ENCODE measurements at regions not wholly inside any gene's neighbourhood (a gene's known extent, or its start where the extent isn't known, plus 50 kb on each side); places are given as distances from the start of the nearest gene placed in this dataset.

GRCh38 chr18:34114996-34115395 is 109.7 kb downstream of the NOL4 start:
- FAIRE-seq: no peak
- TF ChIP-seq TAF1 (IDR thresholded peaks at IDR 0.05; ENCODE audit: borderline replicate concordance, low read depth, low read length): no peak
- TF ChIP-seq POLR2AphosphoS5 (IDR thresholded peaks at IDR 0.05; ENCODE audit: low read depth, low read length): no peak
- no peak for TF ChIP-seq POLR2A (IDR thresholded peaks at IDR 0.05; ENCODE audit: low read depth, low read length)
- DNase-seq (ENCODE audit: insufficient read length): no peak

GRCh38 chr18:34108206-34108605 is 116.5 kb downstream of the NOL4 start:
- FAIRE-seq (no peak), DNase-seq (ENCODE audit: insufficient read length) (no peak)
- TF ChIP-seq TAF1 (IDR thresholded peaks at IDR 0.05; ENCODE audit: borderline replicate concordance, low read depth, low read length) (no peak), POLR2AphosphoS5 (IDR thresholded peaks at IDR 0.05; ENCODE audit: low read depth, low read length) (no peak), POLR2A (IDR thresholded peaks at IDR 0.05; ENCODE audit: low read depth, low read length) (no peak)

GRCh38 chr18:34098109-34098508 is 126.6 kb downstream of the NOL4 start:
- FAIRE-seq (no peak), DNase-seq (ENCODE audit: insufficient read length) (no peak)
- TF ChIP-seq TAF1 (IDR thresholded peaks at IDR 0.05; ENCODE audit: borderline replicate concordance, low read depth, low read length): no peak
- no peak for TF ChIP-seq POLR2A (IDR thresholded peaks at IDR 0.05; ENCODE audit: low read depth, low read length)
- TF ChIP-seq POLR2AphosphoS5 (IDR thresholded peaks at IDR 0.05; ENCODE audit: low read depth, low read length): no peak

GRCh38 chr18:34097312-34097711 is 127.4 kb downstream of the NOL4 start:
- no peak for TF ChIP-seq POLR2A (IDR thresholded peaks at IDR 0.05; ENCODE audit: low read depth, low read length)
- no peak for TF ChIP-seq TAF1 (IDR thresholded peaks at IDR 0.05; ENCODE audit: borderline replicate concordance, low read depth, low read length)
- TF ChIP-seq POLR2AphosphoS5 (IDR thresholded peaks at IDR 0.05; ENCODE audit: low read depth, low read length): no peak
- FAIRE-seq (no peak), DNase-seq (ENCODE audit: insufficient read length) (no peak)

- FAIRE-seq (no peak), DNase-seq (ENCODE audit: insufficient read length) (no peak)
- TF ChIP-seq POLR2A (IDR thresholded peaks at IDR 0.05; ENCODE audit: low read depth, low read length): no peak
- TF ChIP-seq POLR2AphosphoS5 (IDR thresholded peaks at IDR 0.05; ENCODE audit: low read depth, low read length): no peak
- TF ChIP-seq TAF1 (IDR thresholded peaks at IDR 0.05; ENCODE audit: borderline replicate concordance, low read depth, low read length): no peak
Measured at GRCh38 chr18:34094148-34094547, 130.6 kb downstream of the NOL4 start.

- no peak for TF ChIP-seq TAF1 (IDR thresholded peaks at IDR 0.05; ENCODE audit: borderline replicate concordance, low read depth, low read length)
- TF ChIP-seq POLR2A (IDR thresholded peaks at IDR 0.05; ENCODE audit: low read depth, low read length): no peak
- TF ChIP-seq POLR2AphosphoS5 (IDR thresholded peaks at IDR 0.05; ENCODE audit: low read depth, low read length): no peak
- no peak for FAIRE-seq
- no peak for DNase-seq (ENCODE audit: insufficient read length)
Measured at GRCh38 chr18:34092796-34093195, 131.9 kb downstream of the NOL4 start.

GRCh38 chr18:34086370-34086769 is 138.3 kb downstream of the NOL4 start:
- FAIRE-seq (no peak), DNase-seq (ENCODE audit: insufficient read length) (no peak)
- no peak for TF ChIP-seq POLR2A (IDR thresholded peaks at IDR 0.05; ENCODE audit: low read depth, low read length)
- TF ChIP-seq TAF1 (IDR thresholded peaks at IDR 0.05; ENCODE audit: borderline replicate concordance, low read depth, low read length): no peak
- no peak for TF ChIP-seq POLR2AphosphoS5 (IDR thresholded peaks at IDR 0.05; ENCODE audit: low read depth, low read length)

- no peak for TF ChIP-seq POLR2A (IDR thresholded peaks at IDR 0.05; ENCODE audit: low read depth, low read length)
- no peak for TF ChIP-seq POLR2AphosphoS5 (IDR thresholded peaks at IDR 0.05; ENCODE audit: low read depth, low read length)
- no peak for TF ChIP-seq TAF1 (IDR thresholded peaks at IDR 0.05; ENCODE audit: borderline replicate concordance, low read depth, low read length)
- no peak for FAIRE-seq
- DNase-seq (ENCODE audit: insufficient read length): no peak
Measured at GRCh38 chr18:34085140-34085739, 139.5 kb downstream of the NOL4 start.

GRCh38 chr18:34084635-34085034 is 140.1 kb downstream of the NOL4 start:
- TF ChIP-seq POLR2AphosphoS5 (IDR thresholded peaks at IDR 0.05; ENCODE audit: low read depth, low read length) (no peak), TAF1 (IDR thresholded peaks at IDR 0.05; ENCODE audit: borderline replicate concordance, low read depth, low read length) (no peak), POLR2A (IDR thresholded peaks at IDR 0.05; ENCODE audit: low read depth, low read length) (no peak)
- FAIRE-seq: no peak
- DNase-seq (ENCODE audit: insufficient read length): no peak

GRCh38 chr18:34083910-34084535 is 140.7 kb downstream of the NOL4 start:
- DNase-seq (ENCODE audit: insufficient read length) (no peak), FAIRE-seq (no peak)
- TF ChIP-seq POLR2A (IDR thresholded peaks at IDR 0.05; ENCODE audit: low read depth, low read length) (no peak), TAF1 (IDR thresholded peaks at IDR 0.05; ENCODE audit: borderline replicate concordance, low read depth, low read length) (no peak), POLR2AphosphoS5 (IDR thresholded peaks at IDR 0.05; ENCODE audit: low read depth, low read length) (no peak)

- FAIRE-seq (no peak), DNase-seq (ENCODE audit: insufficient read length) (no peak)
- TF ChIP-seq TAF1 (IDR thresholded peaks at IDR 0.05; ENCODE audit: borderline replicate concordance, low read depth, low read length) (no peak), POLR2AphosphoS5 (IDR thresholded peaks at IDR 0.05; ENCODE audit: low read depth, low read length) (no peak), POLR2A (IDR thresholded peaks at IDR 0.05; ENCODE audit: low read depth, low read length) (no peak)
Measured at GRCh38 chr18:34077599-34077998, 147.1 kb downstream of the NOL4 start.
